Right cardiac atrium (tissue), 5 donors: ENCODE measurements at regions not wholly inside any gene's neighbourhood (a gene's known extent, or its start where the extent isn't known, plus 50 kb on each side); places are given as distances from the start of the nearest gene placed in this dataset.
"Not testable (repeated sequence)": the region's sequence is repeated elsewhere in the genome, so short reads cannot be mapped to it uniquely, and the experiment has no call there.

Source experiments
- ATAC-seq, 2 donors: fragments of 200-7000 bp; cut with Tn5 transposase; one replicate each; pipeline versions ENCODE4 v1.8.0 to v1.9.1; 2020; ENCODE audit warnings: moderate library complexity in 2 of 2, mild to moderate bottlenecking in 1 of 2
- DNase-seq, 3 donors: peaks; one replicate each; pipeline ENCODE4 v3.0.0-alpha.2; 2020
- H3K27ac ChIP-seq: one replicate; pipeline ENCODE4 v1.5.1; 2013; ENCODE audit warnings: mild to moderate bottlenecking, low read length, control low read depth, moderate library complexity
- H3K27me3 ChIP-seq: one replicate; pipeline ENCODE4 v1.6.1; 2013; ENCODE audit not compliant: control insufficient read depth, insufficient read depth
- H3K4me1 ChIP-seq: one replicate; pipeline ENCODE4 v1.6.1; 2013; ENCODE audit warnings: low read length; ENCODE audit not compliant: control insufficient read depth, insufficient read depth
- H3K4me3 ChIP-seq: one replicate; pipeline ENCODE4 v1.5.1; 2013; ENCODE audit warnings: low read length, control low read depth
- H3K9me3 ChIP-seq: one replicate; pipeline ENCODE4 v1.6.1; 2013; ENCODE audit warnings: low read length; ENCODE audit not compliant: control insufficient read depth
- WGBS: extraction: QIAGEN DNeasy Blood & Tissue Kit; methylation state at CpG from one replicate; pipeline ENCODE4 v1.1.7; 2013; 5-methylcytosine and 5-hydroxymethylcytosine counted together
- intact Hi-C, 4 donors: fragments of 100-400 bp; cut with DNase I; formaldehyde crosslinking; loops; one replicate each; pipeline versions ENCODE4 v1.11.0 to v1.14.0; 2022 to 2023
- donor health status: healthy with polysubstance abuse.
- donor health status: DM: no; HTN: yes; CAD: no.
- donor health status: DM: no; HTN: no; CAD: no.
- donor health status: DM: no; HTN: yes; CAD: no; lungs with severe emphysema.
- donor health status: DM: yes; HTN: yes; CAD: no.

DNA sequence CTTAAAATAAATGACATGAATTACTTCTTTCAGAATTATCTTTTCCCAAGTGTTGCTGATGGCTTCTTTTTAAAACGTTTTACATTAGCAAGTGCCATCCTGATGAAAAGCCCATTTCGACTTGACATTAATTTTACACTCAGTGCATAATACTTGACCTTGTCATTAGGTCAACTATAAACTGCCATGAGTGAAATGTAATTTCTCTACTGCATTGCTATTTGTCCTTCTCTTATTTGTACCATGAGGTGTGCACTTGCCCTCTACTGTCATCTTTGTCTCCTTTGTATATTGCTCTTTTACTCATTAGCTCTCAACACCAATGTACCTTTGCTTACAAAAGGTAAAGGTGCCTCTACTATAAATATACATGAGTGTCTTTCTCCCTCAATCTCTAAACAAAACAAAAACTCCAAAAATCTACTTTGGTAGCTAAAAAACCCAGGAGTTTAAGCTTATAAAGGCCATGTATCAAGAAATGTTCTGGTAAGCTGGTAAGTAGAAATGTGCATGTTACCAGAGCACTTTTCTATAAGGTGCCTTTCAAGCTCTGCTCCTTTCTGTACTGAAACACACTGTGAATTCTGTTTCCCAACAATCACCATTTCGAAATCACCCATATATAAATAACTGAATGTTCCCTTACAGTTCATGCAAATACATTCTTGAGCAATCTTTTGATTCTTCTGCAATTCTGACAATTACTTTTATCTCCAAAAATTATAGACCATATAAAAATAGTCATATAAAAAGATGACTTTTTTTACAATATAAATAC is 351.4 kb downstream of the SLITRK5 start:
- intact Hi-C loops = no loop called here
- Histone ChIP-seq H3K4me1 (no peaks in the 10 kb centered on the region), H3K27ac (no peak overlapping the region), H3K9me3 (no peaks in the 10 kb centered on the region), H3K27me3 (no peaks in the 10 kb centered on the region), H3K4me3 (no peak overlapping the region)
- 41% methylated on average over 3 of the region's 3 CpGs for WGBS
- DNase-seq (no peak), ATAC-seq (no peak)

- Histone ChIP-seq H3K4me3 (no peak overlapping the region), H3K4me1 (no peaks in the 10 kb centered on the region), H3K27ac (no peak overlapping the region), H3K9me3 (no peaks in the 10 kb centered on the region), H3K27me3 (no peaks in the 10 kb centered on the region)
- WGBS = 59% methylated on average over 1 of the region's 1 CpG
- no peak for ATAC-seq
- intact Hi-C loops = no loop called here
- no peak for DNase-seq
Observed at GRCh38 chr13:88026241-88026640, 355.1 kb downstream of the SLITRK5 start.

GRCh38 chr13:88031980-88032559 is 360.9 kb downstream of the SLITRK5 start:
- ATAC-seq (no peak), DNase-seq (no peak)
- intact Hi-C loops = no loop called here
- H3K27me3 ChIP-seq = no peaks in the 10 kb centered on the region
- no peaks in the 10 kb centered on the region for H3K4me1 ChIP-seq
- H3K9me3 ChIP-seq = no peaks in the 10 kb centered on the region
- no peak overlapping the region for H3K4me3 ChIP-seq
- no peak overlapping the region for H3K27ac ChIP-seq

GRCh38 chr13:88036205-88036604 is 365.0 kb downstream of the SLITRK5 start:
- intact Hi-C loops, H3K4me3 ChIP-seq, ATAC-seq, H3K9me3 ChIP-seq, H3K4me1 ChIP-seq, H3K27ac ChIP-seq, H3K27me3 ChIP-seq: not testable (repeated sequence)
- 83% methylated on average over 8 of the region's 8 CpGs for WGBS
- peak in 1 of 3 donors; percentile 23 for DNase-seq

- no peak for ATAC-seq
- no peaks in the 10 kb centered on the region for H3K27me3 ChIP-seq
- intact Hi-C loops = no loop called here
- no peak overlapping the region for H3K27ac ChIP-seq
- no peak overlapping the region for H3K4me3 ChIP-seq
- H3K9me3 ChIP-seq = no peaks in the 10 kb centered on the region
- 38% methylated on average over 1 of the region's 1 CpG for WGBS
- no peak for DNase-seq
- no peaks in the 10 kb centered on the region for H3K4me1 ChIP-seq
Observed at GRCh38 chr13:88042489-88042888, 371.3 kb downstream of the SLITRK5 start.

GRCh38 chr13:88051746-88052482 is 380.7 kb downstream of the SLITRK5 start:
- H3K4me1 ChIP-seq = no peaks in the 10 kb centered on the region
- no peaks in the 10 kb centered on the region for H3K9me3 ChIP-seq
- peak in 1 of 3 donors; percentile 25 for DNase-seq
- no peak for ATAC-seq
- no peak overlapping the region for H3K4me3 ChIP-seq
- intact Hi-C loops = no loop called here
- H3K27ac ChIP-seq = no peak overlapping the region
- no peaks in the 10 kb centered on the region for H3K27me3 ChIP-seq
- whole genome bisulfite sequencing = 82% methylated on average over 8 of the region's 8 CpGs

DNA sequence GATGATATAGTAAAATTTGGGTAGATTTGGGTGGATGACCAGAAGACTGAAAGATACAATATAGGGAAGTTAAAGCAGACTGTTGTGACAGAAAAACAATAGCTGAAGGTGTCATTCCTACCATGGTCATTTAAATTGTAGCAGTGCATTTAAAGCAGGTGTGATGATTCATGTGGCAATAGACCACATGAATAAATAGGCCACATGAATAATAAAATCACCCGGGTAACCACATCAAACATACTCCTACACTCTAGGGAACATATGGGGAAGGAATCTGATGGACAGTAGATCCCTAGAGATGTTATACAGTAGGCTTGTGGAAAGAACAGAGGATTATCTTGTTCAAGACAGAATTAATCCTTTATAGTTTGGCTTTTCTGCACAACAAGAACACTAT is 392.6 kb downstream of the SLITRK5 start:
- no peak for ATAC-seq
- intact Hi-C loops = no loop called here
- 38% methylated on average over 1 of the region's 1 CpG for WGBS

DNA sequence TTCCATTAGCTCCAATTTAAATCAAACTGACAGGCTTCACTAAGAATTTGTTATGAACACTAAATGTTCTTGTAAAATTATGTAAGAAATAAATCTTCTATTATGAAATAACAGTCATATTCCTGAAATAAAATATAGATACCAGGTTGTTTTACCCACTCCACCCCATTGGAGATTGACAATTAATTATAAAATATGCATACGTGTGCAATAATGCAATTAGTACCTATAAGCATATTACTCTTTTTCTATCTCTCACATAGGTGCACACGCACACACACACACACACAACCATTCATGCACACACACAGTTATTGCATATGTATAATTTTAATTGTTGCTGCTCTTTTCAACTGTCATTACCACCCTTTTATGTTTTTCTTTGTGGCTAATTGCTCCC is 395.7 kb downstream of the SLITRK5 start:
- H3K4me1 ChIP-seq = no peaks in the 10 kb centered on the region
- no peak overlapping the region for H3K27ac ChIP-seq
- H3K27me3 ChIP-seq = no peaks in the 10 kb centered on the region
- no peaks in the 10 kb centered on the region for H3K9me3 ChIP-seq
- intact Hi-C loops = no loop called here
- H3K4me3 ChIP-seq = no peak overlapping the region
- ATAC-seq = no peak
- WGBS = 85% methylated on average over 2 of the region's 2 CpGs
- no peak for DNase-seq

More for the DNA sequence above, 392.6 kb downstream of the SLITRK5 start:
- no peak for DNase-seq
- H3K27me3 ChIP-seq = no peaks in the 10 kb centered on the region
- no peak overlapping the region for H3K27ac ChIP-seq
- no peaks in the 10 kb centered on the region for H3K4me1 ChIP-seq
- no peak overlapping the region for H3K4me3 ChIP-seq
- H3K9me3 ChIP-seq = no peaks in the 10 kb centered on the region

- no peak overlapping the region for H3K4me3 ChIP-seq
- H3K4me1 ChIP-seq = no peaks in the 10 kb centered on the region
- intact Hi-C loops = no loop called here
- no peaks in the 10 kb centered on the region for H3K9me3 ChIP-seq
- no peaks in the 10 kb centered on the region for H3K27me3 ChIP-seq
- ATAC-seq (no peak), DNase-seq (no peak)
- WGBS = 74% methylated on average over 1 of the region's 1 CpG
- no peak overlapping the region for H3K27ac ChIP-seq
Observed at GRCh38 chr13:88068316-88068715, 397.1 kb downstream of the SLITRK5 start.

- Histone ChIP-seq H3K4me3 (no peak overlapping the region), H3K27ac (no peak overlapping the region), H3K27me3 (no peaks in the 10 kb centered on the region), H3K4me1 (no peaks in the 10 kb centered on the region), H3K9me3 (no peaks in the 10 kb centered on the region)
- ATAC-seq = no peak
- WGBS = 88% methylated on average over 11 of the region's 11 CpGs
- intact Hi-C loops = no loop called here
- peak in 2 of 3 donors; percentile 8 to 19 for DNase-seq
Observed at GRCh38 chr13:88068975-88069374, 397.8 kb downstream of the SLITRK5 start.

- intact Hi-C loops = no loop called here
- H3K27ac ChIP-seq = no peak overlapping the region
- WGBS = 79% methylated on average over 1 of the region's 1 CpG
- no peaks in the 10 kb centered on the region for H3K4me1 ChIP-seq
- no peaks in the 10 kb centered on the region for H3K27me3 ChIP-seq
- H3K9me3 ChIP-seq = no peaks in the 10 kb centered on the region
- ATAC-seq (no peak), DNase-seq (no peak)
- H3K4me3 ChIP-seq = no peak overlapping the region
Observed at GRCh38 chr13:88071371-88071770, 400.2 kb downstream of the SLITRK5 start.
